Progenitor cell of endocrine pancreas (in vitro differentiated cells): ENCODE measurements at regions not wholly inside any gene's neighbourhood (a gene's known extent, or its start where the extent isn't known, plus 50 kb on each side); places are given as distances from the start of the nearest gene placed in this dataset.

ENCODE experiments used
- DNase-seq: peaks from one replicate; pipeline ENCODE4 v3.0.0; 2021; ENCODE audit warnings: low spot score; ENCODE audit not compliant: unreplicated experiment
- H3K27ac Mint-ChIP-seq: 2 replicates; pipeline ENCODE4 v1.8.0; 2021; ENCODE audit warnings: mild to moderate bottlenecking, moderate library complexity, mixed read lengths
- H3K27me3 Mint-ChIP-seq: 2 replicates; pipeline ENCODE4 v1.8.0; 2021; ENCODE audit warnings: mixed read lengths
- H3K36me3 Mint-ChIP-seq: 2 replicates; pipeline ENCODE4 v1.8.0; 2022; ENCODE audit warnings: mixed read lengths; ENCODE audit not compliant: insufficient read depth
- H3K4me1 Mint-ChIP-seq: 2 replicates; pipeline ENCODE4 v1.8.0; 2021; ENCODE audit warnings: low read depth, mixed read lengths
- H3K4me3 Mint-ChIP-seq: 2 replicates; pipeline ENCODE4 v1.8.0; 2021; ENCODE audit warnings: low read depth, mild to moderate bottlenecking, moderate library complexity, mixed read lengths
- H3K9me3 Mint-ChIP-seq: 2 replicates; pipeline ENCODE4 v1.8.0; 2021; ENCODE audit warnings: low read depth, mixed read lengths
- CTCF ChIP-seq: fragments of 200-600 bp; sonication (generic); IDR thresholded peaks from one replicate; pipeline ENCODE4 v1.5.0; 2021; ENCODE audit warnings: antibody characterized with exemption, mild to moderate bottlenecking; ENCODE audit not compliant: unreplicated experiment

DNA sequence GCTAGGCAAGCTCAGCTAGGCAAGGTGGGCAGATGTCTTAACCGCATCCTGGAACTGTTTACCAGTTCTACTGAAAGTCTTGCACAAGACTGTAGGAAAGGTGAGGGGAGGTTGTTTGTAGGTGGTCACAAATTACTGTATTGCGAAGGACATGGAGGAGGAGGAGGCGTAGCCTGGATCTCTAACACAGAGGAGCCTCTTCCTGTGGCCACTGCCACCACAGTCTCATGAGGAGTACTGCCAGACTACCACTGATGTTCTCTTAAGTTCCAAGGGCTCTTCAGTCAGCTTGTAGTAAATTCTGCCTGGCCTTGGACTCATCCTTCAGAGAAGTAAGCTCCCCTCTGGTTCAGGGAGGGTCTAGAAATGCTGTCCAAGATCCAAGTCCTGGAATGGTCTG, 258.6 kb downstream of the FAT4 start:
- H3K4me1 Mint-ChIP-seq: no peaks in the 10 kb centered on the region
- H3K9me3 Mint-ChIP-seq: peaks cover 6% of the 10 kb centered on the region
- H3K27ac Mint-ChIP-seq: no peak overlapping the region
- no peak overlapping the region for H3K4me3 Mint-ChIP-seq
- TF ChIP-seq CTCF: no peak
- no peak for DNase-seq
- H3K36me3 Mint-ChIP-seq: no peaks in the 10 kb centered on the region
- no peaks in the 10 kb centered on the region for H3K27me3 Mint-ChIP-seq

DNA sequence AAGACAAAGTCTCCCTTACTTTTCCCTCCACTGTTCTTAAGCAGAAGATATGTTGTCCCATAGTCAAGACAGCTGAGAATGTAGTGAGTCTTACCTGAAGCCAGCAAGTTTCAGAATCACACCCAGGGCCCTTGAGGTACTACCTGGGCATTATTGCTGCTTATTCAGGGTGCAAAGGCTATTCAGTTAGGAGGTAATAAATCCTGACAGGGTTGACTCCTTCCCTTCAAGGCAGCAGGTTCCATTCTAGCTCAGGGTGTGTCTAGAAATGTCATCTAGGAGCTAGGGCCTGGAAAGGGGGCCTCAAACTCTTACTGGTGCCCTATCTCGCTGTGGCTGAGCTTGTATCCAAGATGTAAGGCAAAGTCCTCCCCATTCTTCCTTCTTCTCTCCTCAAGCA, 259.0 kb downstream of the FAT4 start:
- no peaks in the 10 kb centered on the region for H3K4me1 Mint-ChIP-seq
- H3K27ac Mint-ChIP-seq: no peak overlapping the region
- H3K9me3 Mint-ChIP-seq: peaks cover 6% of the 10 kb centered on the region
- H3K36me3 Mint-ChIP-seq: no peaks in the 10 kb centered on the region
- no peak for TF ChIP-seq CTCF
- no peak overlapping the region for H3K4me3 Mint-ChIP-seq
- no peaks in the 10 kb centered on the region for H3K27me3 Mint-ChIP-seq
- no peak for DNase-seq

DNA sequence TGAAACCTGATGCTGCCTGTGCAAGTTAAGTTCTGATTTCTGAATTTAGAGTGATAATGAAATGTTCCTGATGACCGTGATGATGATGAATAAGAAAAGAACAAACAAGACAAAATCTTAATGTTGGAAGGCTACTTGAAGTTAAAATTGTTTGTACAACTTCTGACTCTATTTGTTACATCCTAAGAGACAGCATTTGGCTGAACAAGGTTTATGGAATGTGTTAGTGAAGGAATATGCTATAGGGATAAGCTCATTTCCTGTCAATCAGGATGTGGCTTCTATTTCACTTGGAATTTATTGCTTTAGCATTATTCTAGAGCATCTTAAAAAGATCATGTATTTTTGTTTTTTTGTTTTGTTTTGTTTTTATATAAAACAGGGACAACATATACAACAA, 267.5 kb downstream of the FAT4 start:
- no peaks in the 10 kb centered on the region for H3K9me3 Mint-ChIP-seq
- H3K36me3 Mint-ChIP-seq: no peaks in the 10 kb centered on the region
- no peak for TF ChIP-seq CTCF
- no peaks in the 10 kb centered on the region for H3K4me1 Mint-ChIP-seq
- no peaks in the 10 kb centered on the region for H3K27me3 Mint-ChIP-seq
- H3K27ac Mint-ChIP-seq: no peak overlapping the region
- no peak overlapping the region for H3K4me3 Mint-ChIP-seq
- no peak for DNase-seq

GRCh38 chr4:125590158-125590557, 275.4 kb downstream of the FAT4 start:
- no peak overlapping the region for H3K27ac Mint-ChIP-seq
- H3K36me3 Mint-ChIP-seq: no peaks in the 10 kb centered on the region
- DNase-seq: no peak
- H3K27me3 Mint-ChIP-seq: no peaks in the 10 kb centered on the region
- H3K4me1 Mint-ChIP-seq: peaks cover 9% of the 10 kb centered on the region
- H3K4me3 Mint-ChIP-seq: no peak overlapping the region
- TF ChIP-seq CTCF: no peak
- peaks cover 4% of the 10 kb centered on the region for H3K9me3 Mint-ChIP-seq

DNA sequence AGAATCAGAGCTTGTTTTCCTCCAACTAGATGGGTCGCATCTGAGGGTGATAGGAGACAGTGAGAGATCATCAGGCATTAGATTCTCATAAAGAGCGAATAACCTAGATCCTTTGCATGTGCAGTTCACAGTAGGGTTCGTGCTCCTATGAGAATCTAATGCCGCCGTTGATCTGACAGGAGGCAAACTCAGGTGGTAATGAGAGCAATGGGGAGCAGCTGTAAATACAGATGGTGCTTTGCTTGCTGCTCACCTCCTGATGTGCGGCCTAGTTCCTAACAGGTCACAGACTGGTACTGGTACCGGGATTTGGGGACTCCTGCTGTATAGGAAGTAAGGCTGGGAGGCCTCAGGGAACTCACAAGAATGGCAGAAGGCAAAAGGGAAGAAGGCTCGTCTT, 276.5 kb downstream of the FAT4 start:
- TF ChIP-seq CTCF: no peak
- Mint-ChIP-seq H3K4me3 (no peak overlapping the region), H3K4me1 (peaks cover 13% of the 10 kb centered on the region), H3K9me3 (peaks cover 4% of the 10 kb centered on the region), H3K27ac (no peak overlapping the region), H3K27me3 (no peaks in the 10 kb centered on the region), H3K36me3 (no peaks in the 10 kb centered on the region)
- no peak for DNase-seq
